ENCODE measurements at regions not wholly inside any gene's neighbourhood (a gene's known extent, or its start where the extent isn't known, plus 50 kb on each side); places are given as distances from the start of the nearest gene placed in this dataset.

GRCh38 chr18:75790796-75791195 is 363.3 kb upstream of the SMIM21 start:
- no peaks in the 10 kb centered on the region for H3K4me1 Mint-ChIP-seq
- DNase-seq = no peak
- CTCF ChIA-PET = no interaction called here
- no peak overlapping the region for H3K4me3 Mint-ChIP-seq
- H3K27ac Mint-ChIP-seq = no peak overlapping the region
- peaks cover 7% of the 10 kb centered on the region for H3K27me3 Mint-ChIP-seq
- H3K9me3 Mint-ChIP-seq = no peaks in the 10 kb centered on the region
- POLR2A ChIA-PET = no interaction called here
- H3K36me3 Mint-ChIP-seq (ENCODE audit: low read depth) = no peaks in the 10 kb centered on the region

GRCh38 chr18:75790111-75790510 is 362.6 kb upstream of the SMIM21 start:
- no peaks in the 10 kb centered on the region for H3K36me3 Mint-ChIP-seq (ENCODE audit: low read depth)
- H3K9me3 Mint-ChIP-seq = no peaks in the 10 kb centered on the region
- H3K4me3 Mint-ChIP-seq = no peak overlapping the region
- no peak overlapping the region for H3K27ac Mint-ChIP-seq
- POLR2A ChIA-PET = no interaction called here
- peaks cover 7% of the 10 kb centered on the region for H3K27me3 Mint-ChIP-seq
- CTCF ChIA-PET = no interaction called here
- DNase-seq = no peak
- H3K4me1 Mint-ChIP-seq = no peaks in the 10 kb centered on the region

- Mint-ChIP-seq H3K27ac (no peak overlapping the region), H3K27me3 (peaks cover 3% of the 10 kb centered on the region), H3K9me3 (no peaks in the 10 kb centered on the region), H3K4me1 (no peaks in the 10 kb centered on the region), H3K36me3 (ENCODE audit: low read depth) (no peaks in the 10 kb centered on the region), H3K4me3 (no peak overlapping the region)
- DNase-seq = no peak
- ChIA-PET CTCF (no interaction called here), POLR2A (no interaction called here)
Measured at GRCh38 chr18:75785834-75786233, 358.3 kb upstream of the SMIM21 start.

- H3K27me3 Mint-ChIP-seq = peaks cover 3% of the 10 kb centered on the region
- no peak for DNase-seq
- H3K36me3 Mint-ChIP-seq (ENCODE audit: low read depth) = no peaks in the 10 kb centered on the region
- H3K4me3 Mint-ChIP-seq = no peak overlapping the region
- H3K9me3 Mint-ChIP-seq = no peaks in the 10 kb centered on the region
- ChIA-PET CTCF (no interaction called here), POLR2A (no interaction called here)
- no peaks in the 10 kb centered on the region for H3K4me1 Mint-ChIP-seq
- no peak overlapping the region for H3K27ac Mint-ChIP-seq
Measured at GRCh38 chr18:75785206-75785605, 357.7 kb upstream of the SMIM21 start.

GRCh38 chr18:75784390-75784789 is 356.9 kb upstream of the SMIM21 start:
- H3K27ac Mint-ChIP-seq = no peak overlapping the region
- no peaks in the 10 kb centered on the region for H3K4me1 Mint-ChIP-seq
- no peaks in the 10 kb centered on the region for H3K9me3 Mint-ChIP-seq
- no peak for DNase-seq
- ChIA-PET CTCF (no interaction called here), POLR2A (no interaction called here)
- no peaks in the 10 kb centered on the region for H3K36me3 Mint-ChIP-seq (ENCODE audit: low read depth)
- no peak overlapping the region for H3K4me3 Mint-ChIP-seq
- H3K27me3 Mint-ChIP-seq = peaks cover 3% of the 10 kb centered on the region

- DNase-seq = no peak
- no peak overlapping the region for H3K27ac Mint-ChIP-seq
- H3K4me1 Mint-ChIP-seq = no peaks in the 10 kb centered on the region
- H3K4me3 Mint-ChIP-seq = no peak overlapping the region
- no peaks in the 10 kb centered on the region for H3K36me3 Mint-ChIP-seq (ENCODE audit: low read depth)
- peaks cover 3% of the 10 kb centered on the region for H3K27me3 Mint-ChIP-seq
- POLR2A ChIA-PET = no interaction called here
- CTCF ChIA-PET = no interaction called here
- no peaks in the 10 kb centered on the region for H3K9me3 Mint-ChIP-seq
Measured at GRCh38 chr18:75783566-75784281, 356.2 kb upstream of the SMIM21 start.

GRCh38 chr18:75782826-75783225 is 355.3 kb upstream of the SMIM21 start:
- H3K27ac Mint-ChIP-seq = no peak overlapping the region
- H3K36me3 Mint-ChIP-seq (ENCODE audit: low read depth) = no peaks in the 10 kb centered on the region
- ChIA-PET CTCF (no interaction called here), POLR2A (no interaction called here)
- peaks cover 3% of the 10 kb centered on the region for H3K27me3 Mint-ChIP-seq
- DNase-seq = no peak
- H3K9me3 Mint-ChIP-seq = no peaks in the 10 kb centered on the region
- no peak overlapping the region for H3K4me3 Mint-ChIP-seq
- no peaks in the 10 kb centered on the region for H3K4me1 Mint-ChIP-seq

GRCh38 chr18:75782204-75782603 is 354.7 kb upstream of the SMIM21 start:
- Mint-ChIP-seq H3K4me1 (no peaks in the 10 kb centered on the region), H3K4me3 (no peak overlapping the region), H3K27me3 (peaks cover 3% of the 10 kb centered on the region), H3K9me3 (no peaks in the 10 kb centered on the region), H3K36me3 (ENCODE audit: low read depth) (no peaks in the 10 kb centered on the region), H3K27ac (no peak overlapping the region)
- CTCF ChIA-PET = interaction anchor here (0.6 kb wide), 1 partner anchor 1920 kb away, joined by 3 read pairs; no protein-coding TSS in a partner anchor
- DNase-seq = no peak
- POLR2A ChIA-PET = no interaction called here

GRCh38 chr18:75779910-75780309 is 352.4 kb upstream of the SMIM21 start:
- POLR2A ChIA-PET = no interaction called here
- CTCF ChIA-PET = no interaction called here
- no peak for DNase-seq
- H3K27ac Mint-ChIP-seq = no peak overlapping the region
- H3K27me3 Mint-ChIP-seq = no peaks in the 10 kb centered on the region
- no peaks in the 10 kb centered on the region for H3K36me3 Mint-ChIP-seq (ENCODE audit: low read depth)
- H3K4me3 Mint-ChIP-seq = no peak overlapping the region
- H3K9me3 Mint-ChIP-seq = no peaks in the 10 kb centered on the region
- H3K4me1 Mint-ChIP-seq = no peaks in the 10 kb centered on the region

GRCh38 chr18:75779450-75779849 is 351.9 kb upstream of the SMIM21 start:
- no peaks in the 10 kb centered on the region for H3K4me1 Mint-ChIP-seq
- H3K36me3 Mint-ChIP-seq (ENCODE audit: low read depth) = no peaks in the 10 kb centered on the region
- ChIA-PET CTCF (no interaction called here), POLR2A (no interaction called here)
- H3K27me3 Mint-ChIP-seq = no peaks in the 10 kb centered on the region
- no peak for DNase-seq
- no peak overlapping the region for H3K27ac Mint-ChIP-seq
- no peak overlapping the region for H3K4me3 Mint-ChIP-seq
- H3K9me3 Mint-ChIP-seq = no peaks in the 10 kb centered on the region

GRCh38 chr18:75777630-75778029 is 350.1 kb upstream of the SMIM21 start:
- ChIA-PET POLR2A (no interaction called here), CTCF (no interaction called here)
- H3K27me3 Mint-ChIP-seq = no peaks in the 10 kb centered on the region
- H3K4me3 Mint-ChIP-seq = no peak overlapping the region
- no peaks in the 10 kb centered on the region for H3K36me3 Mint-ChIP-seq (ENCODE audit: low read depth)
- no peaks in the 10 kb centered on the region for H3K9me3 Mint-ChIP-seq
- DNase-seq = no peak
- no peak overlapping the region for H3K27ac Mint-ChIP-seq
- no peaks in the 10 kb centered on the region for H3K4me1 Mint-ChIP-seq

GRCh38 chr18:75775121-75775520 is 347.6 kb upstream of the SMIM21 start:
- Mint-ChIP-seq H3K27me3 (no peaks in the 10 kb centered on the region), H3K9me3 (no peaks in the 10 kb centered on the region), H3K4me1 (no peaks in the 10 kb centered on the region), H3K36me3 (ENCODE audit: low read depth) (no peaks in the 10 kb centered on the region), H3K27ac (no peak overlapping the region), H3K4me3 (no peak overlapping the region)
- no peak for DNase-seq
- POLR2A ChIA-PET = no interaction called here
- CTCF ChIA-PET = no interaction called here

GRCh38 chr18:75773618-75774017 is 346.1 kb upstream of the SMIM21 start:
- CTCF ChIA-PET = no interaction called here

GRCh38 chr18:75762758-75763157 is 335.3 kb upstream of the SMIM21 start:
- ChIA-PET POLR2A (no interaction called here), CTCF (no interaction called here)
- Mint-ChIP-seq H3K4me3 (no peak overlapping the region), H3K36me3 (ENCODE audit: low read depth) (no peaks in the 10 kb centered on the region), H3K4me1 (no peaks in the 10 kb centered on the region), H3K27me3 (no peaks in the 10 kb centered on the region), H3K9me3 (no peaks in the 10 kb centered on the region), H3K27ac (no peak overlapping the region)
- no peak for DNase-seq

More at GRCh38 chr18:75773618-75774017, 346.1 kb upstream of the SMIM21 start:
- Mint-ChIP-seq H3K4me1 (no peaks in the 10 kb centered on the region), H3K9me3 (no peaks in the 10 kb centered on the region), H3K36me3 (ENCODE audit: low read depth) (no peaks in the 10 kb centered on the region), H3K27ac (no peak overlapping the region), H3K27me3 (no peaks in the 10 kb centered on the region), H3K4me3 (no peak overlapping the region)
- DNase-seq = no peak
- POLR2A ChIA-PET = no interaction called here
